GM13977 (cell line): ENCODE measurements at regions not wholly inside any gene's neighbourhood (a gene's known extent, or its start where the extent isn't known, plus 50 kb on each side); places are given as distances from the start of the nearest gene placed in this dataset.
"Not testable (repeated sequence)": the region's sequence is repeated elsewhere in the genome, so short reads cannot be mapped to it uniquely, and the experiment has no call there.

Source experiments
- DNase-seq: peaks from one replicate; pipeline ENCODE4 v3.0.0; 2012; ENCODE audit warnings: low spot score
- CTCF ChIP-seq: IDR thresholded peaks from 2 replicates; pipeline ENCODE4 v1.5.1; 2012; ENCODE audit warnings: mild to moderate bottlenecking, control low read depth; ENCODE audit not compliant: insufficient read depth; ENCODE audit errors: extremely low read depth, missing control alignments
- in situ Hi-C: fragments of 300-500 bp; cut with MboI; formaldehyde crosslinking; loops from one replicate; pipeline ENCODE4 v1.12.0; 2022; ENCODE audit warnings: low sequenced_read_pairs, low pct_unique_long_range_greater_than_20kb, mixed read lengths, inconsistent platforms; ENCODE audit not compliant: unreplicated experiment

- in situ Hi-C loops = no loop called here
- no peak for DNase-seq
- TF ChIP-seq CTCF = no peak
These were observed 371.9 kb upstream of the ARRDC3 start for GRCh38 chr5:91754990-91755389.

- DNase-seq, in situ Hi-C loops: not testable (repeated sequence)
These were observed 361.4 kb upstream of the ARRDC3 start for GRCh38 chr5:91744470-91744869.

GRCh38 chr5:91742550-91742949, 359.4 kb upstream of the ARRDC3 start:
- TF ChIP-seq CTCF = no peak
- in situ Hi-C loops = no loop called here
- DNase-seq = no peak

- no peak for DNase-seq
- in situ Hi-C loops = no loop called here
- no peak for TF ChIP-seq CTCF
These were observed 358.8 kb upstream of the ARRDC3 start for GRCh38 chr5:91741764-91742505.

GRCh38 chr5:91730026-91730425, 346.9 kb upstream of the ARRDC3 start:
- DNase-seq = no peak
- in situ Hi-C loops = no loop called here
- no peak for TF ChIP-seq CTCF

GRCh38 chr5:91727463-91727862, 344.3 kb upstream of the ARRDC3 start:
- no peak for DNase-seq
- in situ Hi-C loops = no loop called here
- no peak for TF ChIP-seq CTCF

- DNase-seq = no peak
- TF ChIP-seq CTCF = no peak
- in situ Hi-C loops = no loop called here
These were observed 339.8 kb upstream of the ARRDC3 start for GRCh38 chr5:91722736-91723467.
